ENCODE measurements at regions not wholly inside any gene's neighbourhood (a gene's known extent, or its start where the extent isn't known, plus 50 kb on each side); places are given as distances from the start of the nearest gene placed in this dataset.

GRCh38 chr14:38504175-38504574 lies 248.3 kb upstream of the CLEC14A start:
- TF ChIP-seq POLR2A (IDR thresholded peaks at IDR 0.05; ENCODE audit: low read depth, low read length) (no peak), POLR2AphosphoS5 (IDR thresholded peaks at IDR 0.05; ENCODE audit: low read depth, low read length) (no peak), TAF1 (IDR thresholded peaks at IDR 0.05; ENCODE audit: low read depth, low read length) (no peak), PAX5 (IDR thresholded peaks at IDR 0.05; ENCODE audit: insufficient read depth, low read length, severe bottlenecking) (no peak), SPI1 (IDR thresholded peaks at IDR 0.05; ENCODE audit: low read depth, low read length) (no peak), POU2F2 (IDR thresholded peaks at IDR 0.05; ENCODE audit: low read depth, low read length) (no peak)

All from GM12891 (cell line).